ENCODE measurements at regions not wholly inside any gene's neighbourhood (a gene's known extent, or its start where the extent isn't known, plus 50 kb on each side); places are given as distances from the start of the nearest gene placed in this dataset.

GRCh38 chr12:93032758-93033157 is 103.7 kb upstream of the EEA1 start:
- no peak for FAIRE-seq
- Histone ChIP-seq H3K27me3 (ENCODE audit: control insufficient read depth, insufficient read depth, low read length) (peaks cover 2% of the 10 kb centered on the region), H3K4me3 (ENCODE audit: low read depth, low read length) (no peak overlapping the region), H3K36me3 (ENCODE audit: control insufficient read depth, insufficient read depth, low read length) (no peaks in the 10 kb centered on the region)
- no peak for DNase-seq (ENCODE audit: low read depth)
- no peak for TF ChIP-seq CTCF (IDR thresholded peaks at IDR 0.05; ENCODE audit: insufficient read depth, low read length, severe bottlenecking)

- no peak for TF ChIP-seq CTCF (IDR thresholded peaks at IDR 0.05; ENCODE audit: insufficient read depth, low read length, severe bottlenecking)
- no peak overlapping the region for H3K4me3 ChIP-seq (ENCODE audit: low read depth, low read length)
- DNase-seq (ENCODE audit: low read depth) = no peak
- peaks cover 2% of the 10 kb centered on the region for H3K27me3 ChIP-seq (ENCODE audit: control insufficient read depth, insufficient read depth, low read length)
- no peak for FAIRE-seq
- H3K36me3 ChIP-seq (ENCODE audit: control insufficient read depth, insufficient read depth, low read length) = no peaks in the 10 kb centered on the region
Measured at GRCh38 chr12:93033948-93034347, 104.9 kb upstream of the EEA1 start.

- FAIRE-seq = no peak
Measured at GRCh38 chr12:93039062-93039461, 110.0 kb upstream of the EEA1 start.

GRCh38 chr12:93039930-93040329 is 110.8 kb upstream of the EEA1 start:
- Histone ChIP-seq H3K4me3 (ENCODE audit: low read depth, low read length) (no peak overlapping the region), H3K27me3 (ENCODE audit: control insufficient read depth, insufficient read depth, low read length) (peaks cover under 1% of the 10 kb centered on the region), H3K36me3 (ENCODE audit: control insufficient read depth, insufficient read depth, low read length) (no peaks in the 10 kb centered on the region)
- TF ChIP-seq CTCF (IDR thresholded peaks at IDR 0.05; ENCODE audit: insufficient read depth, low read length, severe bottlenecking) = no peak
- no peak for FAIRE-seq
- no peak for DNase-seq (ENCODE audit: low read depth)

More at GRCh38 chr12:93039062-93039461, 110.0 kb upstream of the EEA1 start:
- no peak overlapping the region for H3K4me3 ChIP-seq (ENCODE audit: low read depth, low read length)
- peak; percentile 18 for DNase-seq (ENCODE audit: low read depth)
- no peaks in the 10 kb centered on the region for H3K36me3 ChIP-seq (ENCODE audit: control insufficient read depth, insufficient read depth, low read length)
- peaks cover 2% of the 10 kb centered on the region for H3K27me3 ChIP-seq (ENCODE audit: control insufficient read depth, insufficient read depth, low read length)
- no peak for TF ChIP-seq CTCF (IDR thresholded peaks at IDR 0.05; ENCODE audit: insufficient read depth, low read length, severe bottlenecking)

GRCh38 chr12:93040367-93040766 is 111.3 kb upstream of the EEA1 start:
- no peaks in the 10 kb centered on the region for H3K27me3 ChIP-seq (ENCODE audit: control insufficient read depth, insufficient read depth, low read length)
- no peak for FAIRE-seq

More at GRCh38 chr12:93040367-93040766, 111.3 kb upstream of the EEA1 start:
- Histone ChIP-seq H3K36me3 (ENCODE audit: control insufficient read depth, insufficient read depth, low read length) (no peaks in the 10 kb centered on the region), H3K4me3 (ENCODE audit: low read depth, low read length) (no peak overlapping the region)
- DNase-seq (ENCODE audit: low read depth) = no peak
- TF ChIP-seq CTCF (IDR thresholded peaks at IDR 0.05; ENCODE audit: insufficient read depth, low read length, severe bottlenecking) = no peak
